GM08714 (cell line): ENCODE measurements at regions not wholly inside any gene's neighbourhood (a gene's known extent, or its start where the extent isn't known, plus 50 kb on each side); places are given as distances from the start of the nearest gene placed in this dataset.

Source experiments
- H3K4me3 ChIP-seq: fragments of 200-500 bp; sonication (Bioruptor generic); 2 replicates; pipeline ENCODE4 v1.5.1; 2014; ENCODE audit warnings: mild to moderate bottlenecking, low read length, inconsistent platforms
- ZNF274 ChIP-seq: IDR thresholded peaks from 2 replicates; pipeline ENCODE4 v1.6.1; 2012; ENCODE audit warnings: mild to moderate bottlenecking, low read depth, low read length

DNA sequence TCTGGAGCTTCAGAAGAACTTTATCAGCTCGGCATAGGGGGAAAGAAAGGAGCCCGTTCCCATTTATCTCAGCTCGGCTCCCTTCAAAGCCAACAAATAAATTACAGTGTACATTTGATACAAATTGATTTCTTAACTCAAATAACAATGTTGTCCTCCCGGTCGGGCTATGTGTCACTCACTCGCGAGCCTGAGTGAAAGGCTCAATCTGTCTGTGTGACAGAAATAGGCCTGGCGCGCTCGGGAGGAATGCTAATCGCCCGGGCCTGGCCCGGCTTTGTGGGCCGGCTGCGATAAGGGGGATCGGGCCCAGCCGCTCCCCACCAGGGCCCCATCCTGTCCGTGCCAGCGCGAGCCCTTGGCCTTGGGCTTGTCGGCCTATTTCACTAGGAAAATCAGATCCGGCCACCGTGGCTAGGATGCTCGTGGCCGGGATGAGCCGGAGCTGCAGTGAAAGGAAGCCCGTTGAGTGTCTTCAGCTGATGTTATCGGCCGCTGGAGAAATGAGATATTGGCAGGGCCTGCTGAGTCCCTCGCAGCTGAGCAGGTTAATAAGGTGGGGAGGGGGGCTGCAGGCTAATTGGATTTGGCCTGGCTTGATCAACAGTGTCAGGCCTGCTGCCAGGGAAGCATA lies 258.7 kb downstream of the IRX1 start:
- H3K4me3 ChIP-seq = no peak overlapping the region
- TF ChIP-seq ZNF274 = no peak

DNA sequence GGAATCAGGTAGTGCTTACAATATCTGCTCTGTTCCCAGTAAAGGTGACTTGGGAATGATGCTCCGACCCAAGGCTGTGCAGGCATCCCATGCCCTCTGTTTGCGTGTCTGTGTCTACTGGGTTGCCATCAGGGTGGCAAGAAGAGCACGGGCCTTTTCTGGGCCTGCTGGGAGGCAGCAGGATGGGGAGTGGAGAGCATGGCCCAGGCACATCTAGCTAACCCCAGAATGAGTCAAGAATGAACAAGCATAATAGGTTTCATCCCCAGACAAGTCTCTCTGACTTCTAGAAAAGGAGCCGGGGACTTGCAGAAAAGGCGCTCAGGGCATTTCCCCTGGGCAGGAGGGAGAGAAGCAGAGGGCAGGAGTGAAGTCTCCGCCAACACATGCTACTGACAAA lies 260.4 kb downstream of the IRX1 start:
- TF ChIP-seq ZNF274 = no peak
- no peak overlapping the region for H3K4me3 ChIP-seq

DNA sequence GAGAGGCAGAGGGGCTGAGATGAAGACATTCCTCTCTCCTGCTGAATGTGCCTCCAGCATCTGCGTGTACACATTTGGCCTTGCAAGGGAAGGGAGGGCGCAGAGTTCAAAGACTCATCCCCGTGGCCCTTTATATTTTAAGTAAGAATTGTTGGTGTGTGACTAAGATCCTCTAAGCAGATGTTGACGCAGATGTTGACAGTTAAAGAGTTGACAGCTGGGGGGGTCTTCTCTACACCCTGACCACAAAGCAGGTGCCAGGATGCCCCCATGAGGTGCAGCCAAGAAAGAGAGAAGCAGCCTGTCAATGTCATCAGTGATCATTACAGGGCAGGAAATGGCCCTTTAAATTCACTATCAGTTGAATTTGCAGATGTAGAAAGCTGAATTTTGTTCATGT lies 262.9 kb downstream of the IRX1 start:
- no peak for TF ChIP-seq ZNF274
- H3K4me3 ChIP-seq = no peak overlapping the region

DNA sequence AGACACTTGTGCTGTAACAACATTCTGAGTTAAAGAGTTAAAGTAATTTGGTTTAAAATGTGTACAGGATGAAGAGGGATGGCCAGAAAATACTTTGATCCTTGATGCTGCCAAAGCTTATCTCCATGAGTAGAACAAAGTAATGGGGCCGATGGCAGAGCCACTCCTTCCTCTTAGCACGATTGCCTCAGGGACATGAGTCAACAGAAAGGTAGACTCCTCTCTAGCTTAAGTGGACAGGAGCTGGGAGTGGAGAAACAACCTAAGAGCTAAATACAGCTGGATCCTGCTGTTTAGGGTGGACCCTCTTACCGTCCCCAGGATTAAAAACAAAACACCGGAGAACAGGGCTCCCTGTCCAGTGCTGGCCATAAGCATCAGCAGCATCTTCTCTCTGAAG lies 267.3 kb downstream of the IRX1 start:
- no peak for TF ChIP-seq ZNF274
- no peak overlapping the region for H3K4me3 ChIP-seq

DNA sequence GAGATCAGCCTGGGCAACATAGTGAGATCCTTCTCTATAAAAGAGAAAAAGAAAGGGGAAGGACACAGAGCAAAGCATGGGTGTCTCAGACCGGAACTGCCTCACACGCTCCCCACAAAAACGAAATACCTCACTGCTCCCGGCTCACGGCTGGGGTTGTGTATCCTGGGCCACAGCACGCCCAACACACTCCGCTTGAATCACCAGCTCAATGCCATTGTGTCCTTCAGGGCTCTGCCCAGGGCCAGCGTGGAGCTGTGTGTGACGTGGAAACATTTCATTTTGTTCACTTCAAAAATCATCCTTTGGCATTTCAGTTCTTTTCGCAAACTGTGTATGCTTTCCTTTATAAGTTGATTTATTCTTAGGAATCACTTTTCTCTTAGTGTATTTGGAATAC lies 279.5 kb downstream of the IRX1 start:
- no peak overlapping the region for H3K4me3 ChIP-seq
- TF ChIP-seq ZNF274 = no peak

DNA sequence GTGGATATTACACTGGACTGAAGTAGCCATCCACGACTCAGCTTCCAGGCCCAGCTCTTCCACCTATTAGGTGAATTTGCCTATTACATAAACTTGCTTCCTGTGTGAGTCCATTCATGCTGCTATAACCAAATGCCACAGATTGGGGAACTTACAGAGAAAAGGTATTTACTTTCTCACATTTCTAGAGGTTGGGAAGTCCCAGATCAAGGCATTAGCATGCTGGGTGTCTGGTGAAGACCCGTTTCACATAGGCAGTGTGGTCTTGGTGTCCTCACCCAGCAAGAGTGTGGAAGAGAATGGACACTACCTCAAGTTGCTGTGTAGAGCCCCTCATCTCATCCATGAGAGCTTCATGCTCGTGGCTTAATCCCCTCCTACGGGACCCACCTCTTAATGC lies 282.6 kb downstream of the IRX1 start:
- no peak for TF ChIP-seq ZNF274
- no peak overlapping the region for H3K4me3 ChIP-seq

DNA sequence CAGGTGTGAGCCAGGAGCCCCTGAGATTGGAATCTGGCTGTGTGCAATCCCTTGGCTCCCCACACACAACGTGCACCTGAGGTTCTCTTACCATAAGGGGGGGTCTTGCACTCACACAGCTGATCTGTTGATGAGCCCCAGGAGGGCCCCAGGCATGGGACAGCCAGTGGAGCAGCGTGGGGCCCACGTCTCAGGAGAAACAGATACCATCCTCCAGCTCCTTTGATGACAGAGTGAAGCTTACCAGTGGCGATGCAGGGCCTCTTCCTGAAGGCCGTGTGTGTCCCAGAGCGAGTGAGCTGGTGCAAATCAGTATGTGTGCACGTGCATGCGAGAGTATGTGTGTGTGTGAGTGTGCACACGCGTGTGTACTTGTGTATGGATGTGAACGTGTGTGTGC lies 287.4 kb downstream of the IRX1 start:
- no peak for TF ChIP-seq ZNF274
- H3K4me3 ChIP-seq = no peak overlapping the region

DNA sequence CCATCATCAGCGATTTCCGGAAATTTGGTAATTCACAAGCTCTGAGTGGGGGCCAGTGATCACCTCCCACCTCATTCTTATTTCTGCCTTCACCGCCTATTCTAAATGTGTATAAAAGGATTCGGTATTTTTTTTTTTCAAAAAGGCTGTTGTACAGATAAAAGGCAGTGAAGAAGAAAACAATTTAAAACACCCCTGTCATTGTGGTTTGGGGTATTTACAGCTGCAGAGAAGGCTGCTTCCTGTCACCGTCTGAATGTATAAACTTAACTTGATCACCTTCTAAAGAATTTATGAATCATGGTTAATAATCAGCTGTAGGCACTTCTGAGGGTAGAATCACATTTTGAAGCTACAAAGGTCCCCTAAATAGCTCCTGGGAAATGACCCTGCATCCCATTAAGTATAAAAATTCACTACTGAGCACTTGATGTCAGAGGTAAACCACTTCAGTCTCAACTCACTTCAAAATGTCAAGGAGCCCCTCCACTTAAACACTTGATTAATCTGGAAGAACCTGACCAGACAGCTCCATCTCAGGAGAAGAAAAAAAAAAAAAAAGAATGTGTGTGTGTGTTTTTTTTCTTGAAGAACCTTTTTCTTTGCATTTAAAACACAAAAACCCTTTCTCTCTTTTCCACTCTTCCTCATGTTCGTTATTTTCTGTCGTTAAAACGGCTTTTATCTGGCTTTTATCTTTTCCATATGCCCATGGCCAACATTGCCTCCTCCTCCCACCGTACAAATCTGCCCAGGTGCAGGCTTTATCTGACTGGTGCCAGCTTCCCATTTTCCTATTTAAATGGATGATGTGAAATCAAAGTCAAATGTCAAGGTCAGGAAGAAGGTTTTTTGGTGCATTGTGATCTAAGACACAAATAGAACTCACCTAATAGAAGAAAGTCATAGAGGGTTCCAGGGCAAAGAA lies 291.2 kb downstream of the IRX1 start:
- H3K4me3 ChIP-seq = no peak overlapping the region
- TF ChIP-seq ZNF274 = no peak

DNA sequence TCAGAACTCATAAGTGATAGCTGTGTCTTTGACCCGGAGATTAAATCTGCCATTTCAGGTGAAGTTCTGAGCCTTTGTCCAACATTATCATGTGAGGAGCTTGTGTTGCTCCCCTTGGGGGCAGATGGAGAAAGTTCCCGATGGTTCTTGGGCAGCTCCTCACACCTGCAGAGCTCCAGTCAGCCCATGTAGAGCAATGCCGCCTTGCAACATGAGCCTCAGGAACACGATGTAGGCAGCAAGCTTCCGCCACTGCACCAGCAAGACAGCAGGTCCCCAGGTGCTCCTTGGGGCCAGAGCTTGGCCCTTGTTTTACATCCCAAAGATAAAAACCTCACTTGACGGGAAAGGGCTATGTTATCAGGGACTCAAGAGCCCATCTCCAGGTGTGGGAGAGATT lies 292.7 kb downstream of the IRX1 start:
- no peak for TF ChIP-seq ZNF274
- no peak overlapping the region for H3K4me3 ChIP-seq

DNA sequence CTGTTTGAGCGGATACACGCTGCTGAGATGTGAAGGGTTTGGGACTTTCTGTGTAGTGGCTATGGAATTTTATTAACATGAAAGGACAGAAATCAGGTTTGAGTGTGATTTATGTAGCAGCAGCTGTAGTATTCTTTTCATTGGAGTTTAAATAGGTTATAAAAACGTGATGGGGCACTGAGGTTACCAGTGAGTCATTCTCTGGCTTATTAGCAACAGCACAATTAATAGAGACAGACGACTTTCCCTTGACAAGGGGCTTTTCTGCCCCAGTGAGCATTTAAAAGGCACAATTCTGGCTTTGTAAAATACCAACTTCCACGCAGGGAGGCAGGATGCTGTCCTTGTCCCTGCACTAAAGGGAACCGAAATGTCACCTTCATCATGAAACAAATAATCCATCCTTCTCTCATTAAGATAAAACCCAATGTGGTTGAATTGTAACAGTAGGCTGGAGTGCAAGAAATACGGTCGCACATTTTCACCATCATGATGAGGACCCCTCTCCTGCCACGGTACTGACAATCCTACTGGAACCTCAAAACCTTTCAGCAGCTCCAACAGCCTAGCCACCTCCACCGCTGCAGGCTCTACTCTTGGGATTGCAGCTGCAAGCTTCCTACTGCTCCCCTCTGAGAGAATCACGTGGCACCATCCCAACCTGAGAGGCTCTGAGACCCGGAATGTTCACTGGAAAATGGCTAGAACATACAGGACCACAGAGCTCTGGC lies 293.9 kb downstream of the IRX1 start:
- TF ChIP-seq ZNF274 = no peak
- H3K4me3 ChIP-seq = no peak overlapping the region

DNA sequence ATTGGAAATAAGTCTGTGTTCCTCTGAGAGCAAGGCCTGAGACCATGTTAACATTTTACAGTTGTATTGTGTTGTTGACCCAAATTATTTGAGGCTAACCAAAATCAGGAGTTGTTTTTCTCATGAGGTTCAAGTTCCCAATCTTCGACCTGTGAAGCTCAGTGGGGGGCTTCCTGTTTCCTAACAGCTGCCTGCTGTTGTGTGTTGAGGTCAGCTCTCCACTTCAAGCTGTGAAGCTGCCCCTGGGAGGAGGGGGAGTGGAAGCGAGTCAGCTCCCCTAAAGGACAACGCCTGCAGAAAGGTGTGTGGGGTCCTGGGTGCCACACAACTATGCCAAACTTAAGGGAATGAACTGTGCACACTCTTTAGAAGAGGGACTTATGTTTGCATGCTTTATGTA lies 295.5 kb downstream of the IRX1 start:
- H3K4me3 ChIP-seq = no peak overlapping the region
- TF ChIP-seq ZNF274 = no peak

DNA sequence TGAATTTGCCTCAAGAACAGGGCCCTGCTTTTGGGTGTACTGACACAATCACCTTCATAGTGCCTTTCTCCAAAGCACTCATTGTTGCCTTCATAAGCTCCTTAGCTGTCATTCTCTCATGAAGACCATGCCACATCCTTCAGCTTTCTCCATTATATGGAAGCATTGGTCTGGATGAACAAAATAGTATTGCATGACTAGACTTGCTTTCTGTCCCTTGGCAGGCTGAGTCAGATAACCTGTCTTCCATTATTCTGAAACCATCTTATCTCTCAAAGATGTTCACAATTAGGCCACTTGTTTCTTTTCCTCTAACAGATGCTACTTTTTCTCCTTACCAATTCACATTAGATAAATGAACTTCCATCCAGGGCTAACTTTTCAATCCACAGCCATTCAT lies 297.9 kb downstream of the IRX1 start:
- H3K4me3 ChIP-seq = no peak overlapping the region
- no peak for TF ChIP-seq ZNF274

DNA sequence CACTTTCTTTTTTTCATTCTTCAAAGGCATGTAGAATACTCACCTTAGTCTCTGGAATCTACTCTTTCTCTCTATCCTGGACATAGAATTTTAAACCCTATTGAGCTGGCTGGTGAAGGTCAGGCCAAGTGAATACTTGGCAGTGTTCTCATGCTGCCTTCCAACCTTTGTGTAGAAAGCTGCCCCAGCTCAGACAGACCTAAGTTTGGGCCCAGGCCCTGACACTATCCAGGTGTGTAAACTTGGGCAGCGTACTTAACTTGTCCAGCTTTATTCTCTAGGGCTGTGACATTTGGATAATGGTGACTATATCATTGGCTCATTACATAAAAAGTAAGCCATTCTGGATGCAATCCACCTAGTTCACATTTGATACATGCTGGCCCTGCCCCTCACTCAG lies 298.3 kb downstream of the IRX1 start:
- H3K4me3 ChIP-seq = no peak overlapping the region
- no peak for TF ChIP-seq ZNF274

DNA sequence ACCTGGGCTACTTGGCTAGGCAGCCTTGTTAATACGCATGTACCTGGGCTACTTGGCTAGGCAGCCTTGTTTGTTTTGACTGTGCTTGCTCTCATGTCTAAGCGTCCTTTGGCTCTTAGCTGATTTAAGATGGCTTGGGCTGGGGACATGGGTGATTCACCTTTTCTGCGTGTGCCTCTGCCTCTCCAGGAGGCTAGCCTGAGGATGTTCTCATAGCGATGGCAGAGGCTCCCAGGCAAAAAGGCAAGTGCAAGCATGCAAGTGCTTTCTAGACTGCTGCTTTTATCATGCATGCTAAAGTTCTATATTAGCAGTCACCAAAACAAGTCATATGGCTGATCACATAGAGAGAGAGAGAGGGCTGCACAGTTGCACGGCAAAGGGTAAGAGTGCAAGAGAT lies 300.5 kb downstream of the IRX1 start:
- TF ChIP-seq ZNF274 = no peak
- H3K4me3 ChIP-seq = no peak overlapping the region

DNA sequence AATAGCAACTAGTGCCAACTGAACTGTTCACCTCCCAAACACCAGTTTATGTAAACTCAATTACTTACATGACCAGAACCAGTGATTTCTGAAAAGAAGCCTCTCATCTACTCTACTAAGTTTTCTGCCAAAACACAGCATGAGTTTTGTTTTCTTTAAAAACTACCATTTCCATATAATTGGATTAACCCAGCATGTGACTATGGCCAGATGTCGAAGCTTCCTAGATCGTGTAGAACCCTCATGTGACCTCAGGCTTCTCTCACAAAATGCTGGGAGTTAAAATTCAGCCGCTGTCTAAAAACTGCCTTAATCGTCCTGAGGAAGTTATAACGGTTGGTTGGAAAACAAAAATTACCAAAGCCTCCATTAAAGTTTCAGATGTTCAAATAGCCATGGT lies 303.5 kb downstream of the IRX1 start:
- no peak for TF ChIP-seq ZNF274
- H3K4me3 ChIP-seq = no peak overlapping the region
